ENCODE measurements at regions not wholly inside any gene's neighbourhood (a gene's known extent, or its start where the extent isn't known, plus 50 kb on each side); places are given as distances from the start of the nearest gene placed in this dataset.

- TF ChIP-seq, protein P1, sequence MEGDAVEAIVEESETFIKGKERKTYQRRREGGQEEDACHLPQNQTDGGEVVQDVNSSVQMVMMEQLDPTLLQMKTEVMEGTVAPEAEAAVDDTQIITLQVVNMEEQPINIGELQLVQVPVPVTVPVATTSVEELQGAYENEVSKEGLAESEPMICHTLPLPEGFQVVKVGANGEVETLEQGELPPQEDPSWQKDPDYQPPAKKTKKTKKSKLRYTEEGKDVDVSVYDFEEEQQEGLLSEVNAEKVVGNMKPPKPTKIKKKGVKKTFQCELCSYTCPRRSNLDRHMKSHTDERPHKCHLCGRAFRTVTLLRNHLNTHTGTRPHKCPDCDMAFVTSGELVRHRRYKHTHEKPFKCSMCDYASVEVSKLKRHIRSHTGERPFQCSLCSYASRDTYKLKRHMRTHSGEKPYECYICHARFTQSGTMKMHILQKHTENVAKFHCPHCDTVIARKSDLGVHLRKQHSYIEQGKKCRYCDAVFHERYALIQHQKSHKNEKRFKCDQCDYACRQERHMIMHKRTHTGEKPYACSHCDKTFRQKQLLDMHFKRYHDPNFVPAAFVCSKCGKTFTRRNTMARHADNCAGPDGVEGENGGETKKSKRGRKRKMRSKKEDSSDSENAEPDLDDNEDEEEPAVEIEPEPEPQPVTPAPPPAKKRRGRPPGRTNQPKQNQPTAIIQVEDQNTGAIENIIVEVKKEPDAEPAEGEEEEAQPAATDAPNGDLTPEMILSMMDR (IDR thresholded peaks at IDR 0.05) = no peak
- no peak for TF ChIP-seq POLR2A (IDR thresholded peaks at IDR 0.05)
- Histone ChIP-seq H3K4me1 (no peaks in the 10 kb centered on the region), H3K9me3 (no peaks in the 10 kb centered on the region), H3K27me3 (no peaks in the 10 kb centered on the region), H3K27ac (no peak overlapping the region), H3K4me3 (no peak overlapping the region), H3K36me3 (replicated peaks in 1 of 2; ENCODE audit: insufficient read depth in 1 of 2, low read depth in 2 of 2) (no peaks in the 10 kb centered on the region)
- intact Hi-C loops (cut with DNase I) = no loop called here
- DNase-seq (no peak), ATAC-seq (no peak)
- 71% methylated on average over 10 to 12 of the region's 12 CpGs for WGBS, 2 donors
These were observed 99.2 kb upstream of the PWP1 start for GRCh38 chr12:107586256-107586970.

- no peak overlapping the region for H3K27ac ChIP-seq
- H3K9me3 ChIP-seq = peaks cover 0 to 5% (median 0%) of the 10 kb centered on the region in 3 donors
- H3K4me3 ChIP-seq = no peak overlapping the region
- H3K36me3 ChIP-seq (replicated peaks in 1 of 2; ENCODE audit: insufficient read depth in 1 of 2, low read depth in 2 of 2) = no peaks in the 10 kb centered on the region
- ATAC-seq = no peak
- H3K27me3 ChIP-seq = no peaks in the 10 kb centered on the region
- H3K4me1 ChIP-seq = no peaks in the 10 kb centered on the region
- intact Hi-C loops (cut with DNase I) = no loop called here
- TF ChIP-seq, protein P1 (IDR thresholded peaks at IDR 0.05) = no peak
- no peak for TF ChIP-seq POLR2A (IDR thresholded peaks at IDR 0.05)
- DNase-seq = no peak
- WGBS, 2 donors = 67 to 80% methylated on average over 3 of the region's 3 CpGs
These were observed 95.2 kb upstream of the PWP1 start for GRCh38 chr12:107590413-107590812.

DNA sequence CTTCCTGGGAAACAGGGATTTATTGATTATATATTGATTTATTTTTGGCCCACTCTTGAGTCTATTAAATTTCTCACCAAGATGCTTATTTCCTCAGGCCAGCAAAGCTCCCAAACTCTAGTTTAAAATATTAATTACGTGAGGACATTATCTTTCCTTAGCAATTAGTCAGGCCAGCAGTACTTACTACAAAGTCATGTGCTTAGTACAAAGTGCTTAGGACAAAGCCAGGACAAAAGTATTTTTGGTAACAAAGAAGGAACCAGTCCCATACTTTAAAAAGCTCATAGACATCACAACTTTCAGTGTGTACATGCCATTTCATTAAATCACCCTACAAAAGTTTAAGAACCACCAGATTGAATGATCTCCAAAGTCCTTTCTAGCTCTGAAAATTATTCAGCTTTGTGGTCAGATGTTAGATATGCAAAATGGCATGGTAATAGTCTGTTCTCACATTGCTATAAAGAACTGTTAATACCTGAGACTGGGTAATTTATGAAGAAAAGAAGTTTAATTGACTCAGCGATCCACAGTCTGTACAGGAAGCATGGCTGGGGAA is 94.7 kb upstream of the PWP1 start:
- H3K27ac ChIP-seq = no peak overlapping the region
- WGBS, 2 donors = 80 to 84% methylated on average over 2 of the region's 2 CpGs
- H3K27me3 ChIP-seq = no peaks in the 10 kb centered on the region
- intact Hi-C loops (cut with DNase I) = no loop called here
- no peak for ATAC-seq
- no peak overlapping the region for H3K4me3 ChIP-seq
- H3K36me3 ChIP-seq (replicated peaks in 1 of 2; ENCODE audit: insufficient read depth in 1 of 2, low read depth in 2 of 2) = no peaks in the 10 kb centered on the region
- no peak for DNase-seq
- TF ChIP-seq, protein P1 (IDR thresholded peaks at IDR 0.05) = no peak
- no peak for TF ChIP-seq POLR2A (IDR thresholded peaks at IDR 0.05)
- H3K4me1 ChIP-seq = no peaks in the 10 kb centered on the region
- H3K9me3 ChIP-seq = peaks cover 0 to 5% (median 0%) of the 10 kb centered on the region in 3 donors

- no peak for DNase-seq
- intact Hi-C loops (cut with DNase I) = no loop called here
- Histone ChIP-seq H3K9me3 (peaks cover 0 to 5% (median 0%) of the 10 kb centered on the region in 3 donors), H3K27ac (no peak overlapping the region), H3K27me3 (no peaks in the 10 kb centered on the region), H3K4me3 (no peak overlapping the region), H3K36me3 (replicated peaks in 1 of 2; ENCODE audit: insufficient read depth in 1 of 2, low read depth in 2 of 2) (no peaks in the 10 kb centered on the region), H3K4me1 (no peaks in the 10 kb centered on the region)
- no peak for TF ChIP-seq POLR2A (IDR thresholded peaks at IDR 0.05)
- TF ChIP-seq, protein P1 (IDR thresholded peaks at IDR 0.05) = no peak
- no peak for ATAC-seq
- 61 to 68% methylated on average over 7 of the region's 7 CpGs for WGBS, 2 donors
These were observed 91.8 kb upstream of the PWP1 start for GRCh38 chr12:107593713-107594381.

Measured in body of pancreas (tissue), 4 donors.